ENCODE measurements at regions not wholly inside any gene's neighbourhood (a gene's known extent, or its start where the extent isn't known, plus 50 kb on each side); places are given as distances from the start of the nearest gene placed in this dataset.
"Not testable (repeated sequence)": the region's sequence is repeated elsewhere in the genome, so short reads cannot be mapped to it uniquely, and the experiment has no call there.

DNA sequence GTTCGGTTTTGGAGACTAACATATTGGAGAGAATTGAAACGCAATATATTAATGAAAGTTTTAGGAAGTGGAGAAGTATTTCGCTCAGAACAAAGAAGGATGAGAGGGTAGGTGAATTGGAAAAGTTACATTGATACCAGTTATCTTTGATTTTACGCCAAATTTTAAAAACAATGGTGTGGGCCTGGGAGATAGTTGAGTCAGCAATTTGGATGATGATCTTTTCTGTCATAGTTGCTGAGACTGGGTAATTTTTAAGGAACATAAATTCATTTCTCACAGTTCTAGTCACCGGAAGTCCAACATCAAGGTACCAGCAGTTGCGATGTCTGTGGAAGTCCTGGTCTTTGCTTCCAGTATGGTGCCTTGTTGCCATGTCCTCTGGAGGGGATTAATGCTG lies 644.8 kb upstream of the LCORL start:
- no peak for DNase-seq (ENCODE audit: low read depth)

DNA sequence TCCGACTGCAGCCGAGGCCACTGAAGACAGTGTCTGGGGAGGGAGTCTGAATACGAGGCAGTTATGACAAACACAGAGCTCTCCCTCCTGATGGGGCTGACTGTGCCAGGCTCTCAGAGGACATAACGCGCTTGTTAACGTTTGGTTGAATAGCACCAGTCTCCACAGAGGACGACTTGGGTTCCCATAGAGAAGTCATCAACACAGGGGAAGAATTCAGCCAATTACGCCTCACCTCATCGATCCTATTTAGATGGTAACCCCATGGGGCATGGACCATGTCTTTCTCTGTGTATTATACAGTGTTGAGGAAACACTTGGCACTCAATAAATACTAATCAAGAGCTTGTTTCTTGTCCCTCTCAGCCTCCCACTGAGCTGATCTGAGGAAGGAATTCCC lies 642.6 kb upstream of the LCORL start:
- DNase-seq (ENCODE audit: low read depth): no peak

DNA sequence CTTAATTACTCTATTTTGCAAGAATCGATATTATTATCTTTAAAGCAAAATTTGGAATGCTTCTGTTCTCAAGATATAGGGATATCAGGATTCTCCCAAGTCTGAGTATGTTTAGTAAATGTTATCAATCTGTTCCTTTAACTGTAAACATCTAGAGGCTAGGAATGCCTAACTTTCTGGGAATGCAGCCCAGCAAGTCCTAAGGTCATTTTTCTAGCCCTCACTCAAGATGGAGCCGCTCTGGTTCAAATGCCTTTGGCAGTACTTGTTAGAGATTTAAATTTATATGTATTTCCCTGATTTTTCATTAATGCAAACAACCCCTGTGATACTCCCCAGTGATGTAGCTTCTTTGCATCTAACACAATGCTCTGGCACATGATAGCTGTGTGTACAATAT lies 623.8 kb upstream of the LCORL start:
- DNase-seq (ENCODE audit: low read depth): no peak

DNA sequence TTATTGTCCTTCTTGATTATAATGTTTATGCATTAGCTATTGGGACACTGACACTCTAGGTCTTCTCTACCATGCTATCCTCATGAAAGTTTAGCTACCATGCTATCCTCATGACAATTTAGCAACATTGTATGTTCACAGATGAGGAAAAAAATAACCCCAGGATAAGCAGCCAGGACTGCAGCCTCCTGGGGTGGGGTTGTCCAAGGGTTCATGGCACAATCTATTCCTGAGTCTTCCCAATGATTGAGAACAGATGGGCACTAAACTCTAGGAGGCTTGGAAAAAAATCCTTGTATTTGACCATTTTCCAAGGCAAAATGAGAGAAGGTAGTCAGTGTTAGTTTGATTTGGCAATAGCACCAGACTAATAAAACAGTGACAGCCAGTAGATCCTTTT lies 619.8 kb upstream of the LCORL start:
- DNase-seq (ENCODE audit: low read depth): no peak

DNA sequence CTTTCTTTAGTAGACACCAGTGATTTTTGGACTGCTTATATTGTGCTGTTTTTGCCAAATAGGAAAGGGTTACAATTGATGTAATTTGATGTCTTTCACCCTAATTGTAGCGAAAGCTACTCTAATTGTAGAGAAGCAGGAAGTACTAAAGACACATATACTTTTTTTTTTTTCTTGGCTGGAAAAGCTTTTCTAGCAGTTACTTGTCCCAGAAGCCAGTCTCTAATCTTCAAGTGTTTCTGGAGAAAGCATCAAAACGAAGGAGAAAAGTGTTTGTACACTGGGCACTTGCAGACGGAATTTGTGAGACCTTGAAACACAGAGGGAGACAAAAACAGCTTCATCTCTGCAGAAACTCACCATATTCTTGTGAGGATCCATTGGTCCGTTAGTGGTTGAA lies 616.5 kb upstream of the LCORL start:
- DNase-seq (ENCODE audit: low read depth): no peak

DNA sequence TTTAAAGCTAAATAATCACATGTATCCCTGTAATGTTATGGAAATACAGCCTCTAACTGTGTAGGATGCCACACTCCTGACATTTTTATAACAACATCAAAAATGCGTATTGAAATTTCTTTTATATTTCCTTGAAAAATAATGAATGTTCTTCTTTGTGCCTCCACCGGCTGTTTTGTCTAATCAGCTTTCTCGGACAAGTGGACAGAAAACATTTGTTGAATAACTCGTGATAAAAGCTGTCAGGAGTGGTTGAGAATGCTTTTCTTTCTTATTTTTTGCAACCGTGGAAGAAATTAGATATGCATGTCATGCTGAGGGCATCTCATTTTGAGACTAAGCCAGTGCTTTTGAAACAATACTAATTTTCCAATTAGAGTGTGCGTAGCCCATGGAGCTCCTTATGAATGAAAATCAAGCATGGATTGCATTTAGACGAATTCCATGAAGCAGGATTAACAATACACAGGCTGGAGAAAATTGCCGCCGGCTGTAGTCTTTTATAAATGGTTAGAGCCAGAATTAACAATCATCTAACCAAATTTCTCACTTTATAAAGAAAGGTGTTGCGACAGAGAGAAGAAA lies 614.5 kb upstream of the LCORL start:
- DNase-seq (ENCODE audit: low read depth): no peak

DNA sequence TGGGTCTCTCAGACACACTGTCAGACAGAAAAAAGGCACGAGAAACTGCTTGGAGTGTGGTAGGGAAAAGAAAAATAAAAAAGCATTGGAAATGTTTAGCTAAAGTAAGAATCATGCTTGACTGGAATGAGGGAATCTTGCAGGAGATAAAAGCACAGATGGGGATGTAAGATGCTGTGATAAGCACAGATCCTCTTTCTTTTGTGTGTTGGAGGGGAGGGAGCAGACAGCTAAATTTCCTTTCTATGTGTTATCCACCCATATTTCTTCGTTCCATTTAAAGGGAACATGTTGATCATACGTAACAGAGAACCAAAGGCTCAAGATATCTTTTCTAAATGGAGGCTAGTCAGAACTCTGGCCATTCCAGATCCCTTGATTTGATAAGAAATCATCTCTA lies 614.0 kb upstream of the LCORL start:
- DNase-seq (ENCODE audit: low read depth): no peak

DNA sequence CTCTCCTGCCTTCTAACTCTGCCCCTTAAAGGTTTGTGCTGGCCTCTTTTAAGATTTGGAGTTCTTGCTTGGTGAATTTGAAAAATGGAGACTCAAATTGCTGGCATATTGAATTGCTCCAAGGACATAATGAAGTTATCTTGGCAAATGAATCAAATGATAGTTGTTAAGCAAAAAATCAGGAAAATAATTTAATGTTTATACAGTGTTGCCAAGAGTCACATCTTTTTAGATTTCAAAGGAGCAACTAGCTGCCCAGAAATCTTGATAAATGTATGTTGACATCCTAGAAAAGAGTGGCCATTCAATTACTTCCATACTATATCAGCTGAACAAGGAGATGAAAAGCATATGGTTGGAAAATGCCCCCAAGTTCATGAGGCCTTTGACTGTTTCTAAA lies 610.0 kb upstream of the LCORL start:
- no peak for DNase-seq (ENCODE audit: low read depth)

DNA sequence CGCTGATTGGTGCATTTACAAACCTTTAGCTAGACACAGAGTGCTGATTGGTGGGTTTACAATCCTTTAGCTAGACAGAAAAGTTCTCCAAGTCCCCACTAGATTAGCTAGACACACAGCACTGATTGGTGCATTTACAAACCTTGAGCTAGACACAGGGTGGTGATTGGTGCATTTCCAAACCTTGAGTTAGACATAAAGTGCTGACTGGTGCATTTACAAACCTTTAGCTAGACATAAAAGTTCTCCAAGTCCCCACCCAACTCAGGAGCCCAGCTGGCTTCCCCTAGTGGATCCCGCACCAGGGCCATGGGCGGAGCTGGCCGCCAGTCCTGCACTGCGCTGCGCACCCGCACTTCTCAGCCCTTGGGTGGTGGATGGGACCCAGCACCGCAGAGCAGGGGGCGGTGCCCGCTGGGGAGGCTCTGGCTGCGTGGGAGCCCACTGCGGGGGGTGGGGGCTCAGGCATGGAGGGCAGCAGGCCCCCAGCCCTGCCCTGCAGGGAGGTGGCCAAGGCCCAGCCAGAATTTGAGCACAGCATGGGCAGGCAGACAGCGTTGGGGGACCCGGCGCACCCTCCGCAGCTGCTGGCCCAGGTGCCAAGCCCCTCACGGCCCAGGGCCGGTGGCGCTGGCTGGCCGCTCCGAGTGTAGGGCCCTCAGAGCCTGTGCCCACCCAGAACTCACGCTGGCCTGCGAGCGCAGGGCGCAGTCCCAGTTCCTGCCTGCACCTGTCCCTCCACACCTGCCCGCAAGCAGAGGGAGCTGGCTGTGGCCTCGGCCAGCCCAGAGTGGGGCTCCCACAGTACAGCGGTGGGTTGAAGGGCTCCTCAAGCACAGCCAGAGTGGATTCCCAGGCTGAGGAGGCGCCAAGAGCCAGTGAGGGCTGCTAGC lies 608.9 kb upstream of the LCORL start:
- DNase-seq (ENCODE audit: low read depth): no peak

DNA sequence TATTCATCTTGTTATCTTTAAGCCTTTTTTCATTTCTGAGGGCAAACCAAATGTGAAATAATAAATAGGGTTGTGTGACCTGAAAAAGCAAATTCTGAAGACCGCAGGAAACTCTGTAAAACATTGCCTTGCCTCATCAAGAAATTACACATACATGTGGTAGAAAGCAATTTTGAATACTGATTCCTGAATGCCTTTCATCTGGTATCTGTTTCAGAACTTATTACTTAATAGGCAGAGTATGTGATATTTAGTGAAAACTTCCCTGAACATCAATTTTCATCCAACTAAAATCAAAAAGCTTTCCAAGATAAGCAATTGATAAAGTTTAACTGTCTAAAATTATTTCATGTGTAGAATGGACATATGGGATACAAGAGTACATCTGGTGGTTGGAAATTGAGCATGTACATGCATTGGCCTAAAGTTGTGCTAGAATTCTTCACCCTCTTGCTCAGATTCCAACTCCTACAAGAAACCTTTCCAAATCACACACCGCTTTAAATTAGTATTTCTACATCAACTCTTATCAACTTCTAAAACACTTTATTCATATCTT lies 606.0 kb upstream of the LCORL start:
- no peak for DNase-seq (ENCODE audit: low read depth)

DNA sequence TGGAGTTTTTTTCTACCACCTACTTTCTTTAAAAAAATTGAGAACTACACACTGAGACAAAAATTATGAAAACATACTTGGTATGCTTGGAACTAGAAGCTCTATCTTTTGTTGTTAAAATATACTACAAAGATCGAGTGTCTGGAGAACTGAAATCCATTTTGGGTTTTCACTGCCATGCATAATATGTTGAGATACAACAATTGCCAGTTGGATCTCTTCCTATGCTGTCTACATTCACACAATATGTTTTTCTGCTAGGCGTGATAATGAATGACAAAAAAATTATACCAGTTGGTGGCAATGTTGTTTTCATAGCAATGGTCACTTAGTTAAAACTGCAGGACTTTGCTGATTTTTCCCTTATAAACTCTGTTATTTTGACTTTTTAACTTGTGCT lies 605.4 kb upstream of the LCORL start:
- no peak for DNase-seq (ENCODE audit: low read depth)

DNA sequence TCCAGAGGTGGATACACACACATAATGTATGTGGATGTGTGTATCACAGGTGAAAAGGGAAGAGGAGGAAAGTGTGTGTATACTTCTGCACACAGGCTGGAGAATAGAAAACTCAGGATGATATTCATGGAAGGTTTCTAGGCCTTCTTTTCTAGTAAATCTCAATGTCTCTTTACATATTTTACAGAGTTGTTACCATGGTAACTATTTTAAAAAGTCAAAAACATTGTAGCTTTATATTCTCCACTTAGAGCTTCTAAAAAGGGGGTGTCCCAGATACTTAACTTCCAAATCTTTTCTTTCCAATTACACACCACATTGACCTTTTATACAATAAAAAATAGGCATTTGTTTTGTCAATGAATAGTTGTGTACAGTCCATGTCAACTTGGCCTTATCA lies 604.8 kb upstream of the LCORL start:
- no peak for DNase-seq (ENCODE audit: low read depth)

DNA sequence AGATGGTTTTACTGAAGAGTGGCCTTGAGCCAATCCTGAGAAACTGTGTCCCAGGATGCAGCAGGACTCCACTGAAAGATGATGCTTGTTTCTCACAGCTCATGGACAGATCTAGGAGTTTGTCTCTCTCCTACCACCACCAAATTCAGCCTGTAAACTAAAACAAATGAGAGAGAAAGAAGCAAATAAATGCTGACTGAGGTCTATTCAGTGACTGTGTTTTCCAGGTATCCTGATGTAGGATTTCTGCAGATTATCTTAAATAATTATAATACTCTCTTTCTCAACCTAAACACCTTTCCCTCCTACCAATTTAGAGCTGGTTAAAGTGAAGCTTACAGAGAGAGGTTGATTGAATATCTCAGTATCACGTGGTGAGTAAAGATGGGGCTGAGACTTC lies 599.6 kb upstream of the LCORL start:
- DNase-seq (ENCODE audit: low read depth): no peak

DNA sequence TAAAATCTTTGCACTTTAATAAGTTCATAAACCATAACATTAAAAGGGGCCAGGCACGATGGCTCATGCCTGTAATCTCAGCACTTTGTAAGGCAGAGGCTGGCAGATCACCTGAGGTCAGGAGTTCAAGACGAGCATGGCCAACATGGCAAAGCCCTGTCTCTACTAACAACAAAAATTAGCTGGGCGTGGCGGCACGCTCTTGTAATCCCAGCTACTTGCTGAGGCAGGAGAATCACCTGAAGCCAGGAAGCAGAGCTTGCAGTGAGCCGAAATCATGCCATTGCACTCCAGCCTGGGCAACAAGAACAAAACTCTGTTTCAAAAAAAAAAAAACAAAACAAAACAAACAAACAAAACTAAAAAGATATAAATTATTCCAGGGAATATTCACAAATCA lies 595.2 kb upstream of the LCORL start:
- DNase-seq (ENCODE audit: low read depth): no peak

DNA sequence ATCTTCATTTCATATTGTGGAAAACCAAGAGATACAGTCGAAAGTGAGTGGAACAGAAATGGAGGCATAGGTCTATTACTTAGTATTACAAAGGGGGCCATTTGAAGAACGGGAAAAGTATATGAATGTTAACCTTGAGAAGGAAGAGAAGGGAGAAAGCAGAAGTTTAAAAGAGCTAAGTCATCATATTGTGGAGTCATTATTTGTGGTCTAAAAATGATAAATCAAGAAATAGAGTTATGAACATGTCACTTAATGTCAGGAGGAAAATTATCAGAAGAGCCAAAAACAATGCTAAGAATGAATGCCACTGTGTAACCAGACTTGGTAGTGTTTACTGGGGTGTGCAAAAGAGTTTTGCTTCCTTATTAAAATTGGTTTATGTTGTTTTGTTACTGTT lies 589.5 kb upstream of the LCORL start:
- no peak for DNase-seq (ENCODE audit: low read depth)

DNA sequence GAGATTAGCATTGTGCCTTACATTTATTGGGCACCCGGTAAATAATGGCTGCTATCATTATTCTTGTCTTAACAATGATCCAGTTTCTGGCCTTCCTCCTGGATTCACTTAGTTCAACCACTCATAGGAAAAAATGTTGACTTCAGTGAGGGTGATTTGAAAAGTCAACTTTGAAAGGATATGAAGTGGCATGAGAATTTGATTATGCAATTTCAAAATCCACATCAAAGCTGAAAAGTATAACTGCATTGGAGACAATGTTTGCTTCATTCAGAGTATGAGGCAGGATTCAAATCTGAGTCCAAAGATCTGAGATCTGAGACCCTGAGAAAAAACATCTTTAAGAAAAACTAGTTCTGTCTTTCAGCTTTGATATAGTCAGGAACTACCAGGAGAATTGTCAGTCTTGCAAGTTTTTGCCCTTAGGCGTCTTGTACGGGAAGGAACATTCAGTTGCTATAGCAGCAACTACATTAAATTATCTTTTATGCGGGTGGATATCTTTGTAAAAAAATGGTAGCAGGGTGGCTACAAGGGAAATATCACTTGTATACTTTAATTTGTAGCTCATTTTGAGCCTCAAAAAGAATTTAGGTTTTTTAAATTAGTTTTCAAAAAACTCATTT lies 587.5 kb upstream of the LCORL start:
- no peak for DNase-seq (ENCODE audit: low read depth)

DNA sequence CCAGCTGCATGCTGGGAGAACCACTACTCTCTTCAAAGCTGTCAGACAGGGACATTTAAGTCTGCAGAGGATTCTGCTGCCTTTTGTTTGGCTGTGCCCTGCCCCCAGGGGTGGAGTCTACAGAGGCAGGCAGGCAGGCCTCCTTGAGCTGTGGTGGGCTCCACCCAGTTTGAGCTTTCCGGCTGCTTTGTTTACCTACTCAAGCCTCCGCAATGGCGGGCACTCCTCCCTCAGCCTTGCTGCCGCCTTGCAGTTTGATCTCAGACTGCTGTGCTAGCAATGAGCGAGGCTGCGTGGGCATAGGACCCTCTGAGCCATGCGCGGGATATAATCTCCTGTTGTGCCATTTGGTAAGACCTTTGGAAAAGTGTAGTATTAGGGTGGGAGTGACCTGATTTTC lies 581.1 kb upstream of the LCORL start:
- not testable (repeated sequence) for DNase-seq (ENCODE audit: low read depth)

DNA sequence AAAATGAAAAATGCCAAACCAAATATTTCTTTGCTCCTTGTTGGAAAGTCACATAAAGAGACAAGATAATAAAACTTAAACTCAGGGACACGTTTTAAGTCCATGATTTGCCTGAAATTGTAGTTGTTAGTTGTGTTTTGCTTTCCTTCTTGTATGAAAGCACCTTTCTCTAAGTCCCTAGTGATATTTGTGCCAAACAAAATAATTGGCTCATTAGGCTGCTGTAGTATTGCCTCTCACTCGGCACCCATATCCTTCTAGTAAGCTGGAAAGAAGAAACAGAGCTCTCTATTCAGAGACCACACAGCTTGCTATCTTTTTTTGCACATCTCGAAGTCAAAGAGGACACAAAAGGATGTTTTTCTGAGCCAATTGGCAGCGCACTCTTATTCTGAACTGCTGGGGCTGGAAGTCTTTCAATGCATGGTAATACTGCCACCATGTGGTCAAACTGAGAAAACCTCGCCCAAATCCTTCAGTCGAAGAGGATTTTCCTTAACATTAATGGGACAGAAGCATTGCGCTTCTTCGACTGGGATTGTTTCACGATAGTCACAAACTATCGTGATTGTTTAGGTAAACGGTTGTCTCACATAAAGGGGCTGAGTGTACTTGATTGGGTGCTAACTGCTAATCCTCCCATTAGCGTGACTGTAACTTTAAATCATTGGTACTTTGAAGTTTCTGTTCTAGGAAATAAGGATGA lies 571.9 kb upstream of the LCORL start:
- peak; percentile 13 for DNase-seq (ENCODE audit: low read depth)

DNA sequence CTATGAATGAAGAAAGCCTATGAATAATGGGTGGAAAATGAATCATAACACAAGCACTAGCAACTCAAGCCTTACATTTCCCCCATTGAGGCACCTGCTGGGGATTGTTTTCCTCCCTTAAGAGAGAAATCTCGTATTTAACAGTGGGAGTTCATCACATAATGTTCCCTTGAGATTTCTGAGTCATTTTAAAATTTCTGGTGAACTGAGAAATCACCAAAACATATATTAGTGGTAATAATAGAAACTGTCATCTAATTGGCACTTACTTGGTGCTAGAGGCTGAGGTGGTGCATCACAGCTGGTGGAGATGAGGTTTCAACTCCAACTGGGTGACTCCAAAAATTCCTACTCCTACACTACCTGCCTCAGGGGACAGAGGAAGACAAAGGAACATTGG lies 561.3 kb upstream of the LCORL start:
- no peak for DNase-seq (ENCODE audit: low read depth)

DNA sequence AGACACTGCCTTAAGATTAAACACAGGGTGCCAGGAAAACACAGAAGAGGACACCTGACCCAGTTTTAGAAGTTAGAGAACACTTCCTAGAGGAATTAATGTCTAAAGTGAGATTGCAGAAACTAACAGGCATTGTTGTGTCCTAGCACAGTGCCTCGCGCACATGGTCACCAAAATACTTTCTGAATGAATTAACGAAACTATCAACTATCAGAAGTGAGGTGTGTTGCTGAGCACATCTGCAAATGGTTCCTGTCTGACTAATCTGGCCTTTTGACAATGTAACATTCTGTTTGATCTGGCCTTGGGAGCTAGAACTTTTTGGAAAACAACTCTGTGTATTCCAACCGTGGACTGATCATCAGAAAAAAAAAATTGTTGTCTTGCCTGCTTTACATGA lies 556.8 kb upstream of the LCORL start:
- DNase-seq (ENCODE audit: low read depth): no peak

DNA sequence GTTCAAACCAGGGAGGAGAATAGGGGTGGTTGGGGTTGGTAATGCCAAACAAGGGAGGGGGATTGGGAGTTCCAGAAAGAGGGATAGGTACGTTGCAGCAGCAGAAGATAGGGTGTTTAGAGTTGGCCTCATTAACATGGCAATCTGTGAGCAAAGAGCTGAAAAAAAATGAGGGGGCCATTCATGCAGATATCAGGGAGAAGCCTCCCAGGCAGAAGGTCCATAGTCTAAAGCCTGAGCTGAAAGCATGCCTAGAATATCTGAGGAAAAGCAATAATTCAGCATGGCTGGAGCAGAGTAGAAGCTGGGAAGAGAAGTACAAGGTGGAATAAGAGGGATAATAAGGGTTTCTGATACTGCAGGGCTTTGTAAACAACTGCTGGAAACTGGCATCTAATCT lies 550.9 kb upstream of the LCORL start:
- no peak for DNase-seq (ENCODE audit: low read depth)

DNA sequence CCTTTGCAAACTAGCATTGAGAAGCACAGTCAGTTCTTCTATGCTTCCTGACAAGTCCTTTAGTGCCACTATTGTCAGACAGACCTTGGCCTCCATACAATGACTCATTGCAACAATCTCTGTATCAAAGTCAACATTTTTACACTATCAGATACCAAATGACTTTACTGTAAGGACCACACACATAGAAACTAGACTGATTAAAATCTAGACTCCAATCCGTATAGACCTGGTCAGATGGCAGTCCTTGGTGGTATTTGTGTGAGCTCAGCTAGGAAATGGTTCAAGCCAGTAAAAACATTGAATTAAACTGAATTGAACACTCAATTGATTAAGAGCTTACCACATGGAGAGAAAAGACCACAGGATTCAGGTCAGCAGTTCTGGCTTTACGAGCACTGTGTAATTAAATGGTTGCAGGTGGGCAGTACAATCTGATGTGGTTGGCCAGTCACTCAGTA lies 549.8 kb upstream of the LCORL start:
- DNase-seq (ENCODE audit: low read depth): no peak
